Thyroid gland (tissue), 4 donors: ENCODE measurements at regions not wholly inside any gene's neighbourhood (a gene's known extent, or its start where the extent isn't known, plus 50 kb on each side); places are given as distances from the start of the nearest gene placed in this dataset.
"Not testable (repeated sequence)": the region's sequence is repeated elsewhere in the genome, so short reads cannot be mapped to it uniquely, and the experiment has no call there.

Experiments
- DNase-seq, 2 donors: peaks; one replicate each; pipeline ENCODE4 v3.0.0-alpha.2; 2019
- H3K27ac ChIP-seq, 3 donors: fragments of 200-600 bp; sonication (generic); 1 replicate in 2 of 3; 2 replicates in 1 of 3; pipeline ENCODE4 v1.5.1; 2016 to 2019; ENCODE audit warnings: mild to moderate bottlenecking in 1 of 3, moderate library complexity in 1 of 3
- H3K27me3 ChIP-seq: fragments of 200-600 bp; sonication (generic); one replicate; pipeline ENCODE4 v1.5.1; 2019
- H3K36me3 ChIP-seq, 2 donors: fragments of 200-600 bp; sonication (generic); one replicate each; pipeline ENCODE4 v1.5.1; 2016 to 2019
- H3K4me1 ChIP-seq, 2 donors: fragments of 200-600 bp; sonication (generic); one replicate each; pipeline ENCODE4 v1.5.1; 2017 to 2019
- H3K4me3 ChIP-seq, 3 donors: fragments of 200-600 bp; sonication (generic); replicated peaks in 1 of 3; 1 replicate in 2 of 3; 2 replicates in 1 of 3; pipeline ENCODE4 v1.5.1; 2016; ENCODE audit warnings: mild to moderate bottlenecking in 1 of 3
- H3K9me3 ChIP-seq: fragments of 200-600 bp; sonication (generic); one replicate; pipeline ENCODE4 v1.5.1; 2017
- CTCF ChIP-seq, 6 experiments: fragments of 200-600 bp in 3 of 6; fragments of 450-650 bp in 3 of 6; sonication (generic) in 3 of 6; IDR thresholded peaks; one replicate each; pipeline ENCODE4 v1.5.1; 2016 to 2019; ENCODE audit warnings: antibody characterized with exemption in 6 of 6, mild to moderate bottlenecking in 2 of 6, inconsistent platforms in 1 of 6, moderate library complexity in 1 of 6
- POLR2A ChIP-seq, 2 donors: fragments of 450-650 bp; IDR thresholded peaks; one replicate each; pipeline ENCODE4 v1.6.1; 2017; ENCODE audit warnings: antibody characterized with exemption in 2 of 2, mild to moderate bottlenecking in 2 of 2, moderate library complexity in 1 of 2
- WGBS, 2 donors: methylation state at CpG; one replicate each; pipeline ENCODE4 v1.1.5; 2017; 5-methylcytosine and 5-hydroxymethylcytosine counted together
- intact Hi-C: fragments of 100-400 bp; cut with DNase I; formaldehyde crosslinking; loops from one replicate; pipeline ENCODE4 v1.15.1; 2023

- Histone ChIP-seq H3K27ac (no peak overlapping the region), H3K4me1 (no peaks in the 10 kb centered on the region), H3K27me3 (no peaks in the 10 kb centered on the region), H3K4me3 (no peak overlapping the region), H3K36me3 (no peaks in the 10 kb centered on the region), H3K9me3 (no peaks in the 10 kb centered on the region)
- no peak for DNase-seq
- intact Hi-C loops = no loop called here
- 74 to 75% methylated on average over 4 of the region's 4 CpGs for WGBS, 2 donors
- TF ChIP-seq CTCF (IDR thresholded peaks at IDR 0.05) = no peak
- no peak for TF ChIP-seq POLR2A (IDR thresholded peaks at IDR 0.05)
Observed at GRCh38 chr4:28007693-28008092, 1147.1 kb downstream of the STIM2 start.

- no peak for DNase-seq
- Histone ChIP-seq H3K4me3 (no peak overlapping the region), H3K27ac (no peak overlapping the region), H3K9me3 (no peaks in the 10 kb centered on the region), H3K4me1 (no peaks in the 10 kb centered on the region), H3K36me3 (no peaks in the 10 kb centered on the region), H3K27me3 (no peaks in the 10 kb centered on the region)
- intact Hi-C loops = no loop called here
- 83 to 87% methylated on average over 2 of the region's 2 CpGs for WGBS, 2 donors
- TF ChIP-seq CTCF (IDR thresholded peaks at IDR 0.05) (no peak), POLR2A (IDR thresholded peaks at IDR 0.05) (no peak)
Observed at GRCh38 chr4:28009541-28009940, 1148.9 kb downstream of the STIM2 start.

GRCh38 chr4:28010577-28011240, 1150.1 kb downstream of the STIM2 start:
- 86 to 89% methylated on average over 6 of the region's 6 CpGs for WGBS, 2 donors

GRCh38 chr4:28014469-28014868, 1153.8 kb downstream of the STIM2 start:
- no peaks in the 10 kb centered on the region for H3K27me3 ChIP-seq
- intact Hi-C loops = no loop called here
- no peak overlapping the region for H3K4me3 ChIP-seq
- H3K9me3 ChIP-seq = no peaks in the 10 kb centered on the region
- no peaks in the 10 kb centered on the region for H3K36me3 ChIP-seq
- H3K27ac ChIP-seq = no peak overlapping the region
- WGBS, 2 donors = 93 to 96% methylated on average over 3 to 4 of the region's 4 CpGs
- no peak for DNase-seq
- H3K4me1 ChIP-seq = no peaks in the 10 kb centered on the region
- TF ChIP-seq CTCF (IDR thresholded peaks at IDR 0.05) (no peak), POLR2A (IDR thresholded peaks at IDR 0.05) (no peak)

More at GRCh38 chr4:28010577-28011240, 1150.1 kb downstream of the STIM2 start:
- Histone ChIP-seq H3K9me3 (no peaks in the 10 kb centered on the region), H3K27me3 (no peaks in the 10 kb centered on the region), H3K27ac (no peak overlapping the region), H3K36me3 (no peaks in the 10 kb centered on the region), H3K4me3 (no peak overlapping the region), H3K4me1 (no peaks in the 10 kb centered on the region)
- no peak for DNase-seq
- no peak for TF ChIP-seq CTCF (IDR thresholded peaks at IDR 0.05)
- TF ChIP-seq POLR2A (IDR thresholded peaks at IDR 0.05) = no peak
- intact Hi-C loops = no loop called here

- 76 to 87% methylated on average over 2 of the region's 2 CpGs for WGBS, 2 donors
- intact Hi-C loops = no loop called here
Observed at GRCh38 chr4:28015996-28016395, 1155.4 kb downstream of the STIM2 start.

GRCh38 chr4:28038253-28038652, 1177.6 kb downstream of the STIM2 start:
- intact Hi-C loops, H3K4me3 ChIP-seq, H3K36me3 ChIP-seq, DNase-seq, H3K27me3 ChIP-seq, H3K4me1 ChIP-seq, H3K27ac ChIP-seq, H3K9me3 ChIP-seq: not testable (repeated sequence)
- 67 to 76% methylated on average over 6 of the region's 6 CpGs for WGBS, 2 donors

More at GRCh38 chr4:28015996-28016395, 1155.4 kb downstream of the STIM2 start:
- H3K36me3 ChIP-seq = no peaks in the 10 kb centered on the region
- no peaks in the 10 kb centered on the region for H3K9me3 ChIP-seq
- no peak for TF ChIP-seq POLR2A (IDR thresholded peaks at IDR 0.05)
- no peak for TF ChIP-seq CTCF (IDR thresholded peaks at IDR 0.05)
- no peak overlapping the region for H3K27ac ChIP-seq
- H3K4me3 ChIP-seq = no peak overlapping the region
- no peak for DNase-seq
- H3K27me3 ChIP-seq = no peaks in the 10 kb centered on the region
- no peaks in the 10 kb centered on the region for H3K4me1 ChIP-seq
